HL-60 (cell line): ENCODE measurements at regions not wholly inside any gene's neighbourhood (a gene's known extent, or its start where the extent isn't known, plus 50 kb on each side); places are given as distances from the start of the nearest gene placed in this dataset.

Experiments
- CTCF ChIP-seq: IDR thresholded peaks from one replicate; pipeline ENCODE4 v1.5.1; 2011; ENCODE audit warnings: low read length, control low read depth, inconsistent platforms; ENCODE audit not compliant: insufficient read depth
- GABPA ChIP-seq: IDR thresholded peaks from 2 replicates; pipeline ENCODE4 v1.6.1; 2012; ENCODE audit warnings: low read depth
- POLR2AphosphoS5 ChIP-seq: IDR thresholded peaks from 2 replicates; pipeline ENCODE4 v1.6.1; 2012; ENCODE audit warnings: low read depth
- REST ChIP-seq: IDR thresholded peaks from 2 replicates; pipeline ENCODE4 v1.6.1; 2012; ENCODE audit warnings: low read depth; ENCODE audit not compliant: insufficient replicate concordance
- SPI1 ChIP-seq: IDR thresholded peaks from 2 replicates; pipeline ENCODE4 v1.6.1; 2012; ENCODE audit warnings: low read depth, mild to moderate bottlenecking, borderline replicate concordance

DNA sequence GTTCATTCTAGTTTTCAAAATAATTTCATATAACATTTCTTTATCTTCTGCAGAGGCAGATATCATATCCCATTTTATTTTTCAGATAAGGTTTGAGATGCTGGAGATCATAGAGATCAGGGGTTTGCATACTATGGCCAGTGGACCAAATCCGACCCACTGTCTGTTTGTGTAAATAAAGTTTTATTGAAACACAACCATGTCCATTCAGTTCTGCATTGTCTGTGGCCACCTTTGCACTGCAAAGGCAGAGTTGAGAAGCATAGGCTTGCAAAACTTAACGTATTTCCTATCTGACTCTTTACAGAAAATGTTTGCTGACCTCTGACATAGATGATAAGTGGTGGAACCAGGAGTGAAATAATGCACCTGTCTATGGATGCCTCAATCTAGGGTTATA, 63.9 kb upstream of the SOD3 start:
- TF ChIP-seq CTCF, result no peak
- TF ChIP-seq GABPA, result no peak
- TF ChIP-seq REST, result no peak
- no peak for TF ChIP-seq POLR2AphosphoS5
- no peak for TF ChIP-seq SPI1
